SKM-1 (cell line): ENCODE measurements at regions not wholly inside any gene's neighbourhood (a gene's known extent, or its start where the extent isn't known, plus 50 kb on each side); places are given as distances from the start of the nearest gene placed in this dataset.

Experiments used
- DNase-seq: peaks from one replicate; lab custom pipeline; 2025; ENCODE audit not compliant: unreplicated experiment; lab: John Stamatoyannopoulos, UW

DNA sequence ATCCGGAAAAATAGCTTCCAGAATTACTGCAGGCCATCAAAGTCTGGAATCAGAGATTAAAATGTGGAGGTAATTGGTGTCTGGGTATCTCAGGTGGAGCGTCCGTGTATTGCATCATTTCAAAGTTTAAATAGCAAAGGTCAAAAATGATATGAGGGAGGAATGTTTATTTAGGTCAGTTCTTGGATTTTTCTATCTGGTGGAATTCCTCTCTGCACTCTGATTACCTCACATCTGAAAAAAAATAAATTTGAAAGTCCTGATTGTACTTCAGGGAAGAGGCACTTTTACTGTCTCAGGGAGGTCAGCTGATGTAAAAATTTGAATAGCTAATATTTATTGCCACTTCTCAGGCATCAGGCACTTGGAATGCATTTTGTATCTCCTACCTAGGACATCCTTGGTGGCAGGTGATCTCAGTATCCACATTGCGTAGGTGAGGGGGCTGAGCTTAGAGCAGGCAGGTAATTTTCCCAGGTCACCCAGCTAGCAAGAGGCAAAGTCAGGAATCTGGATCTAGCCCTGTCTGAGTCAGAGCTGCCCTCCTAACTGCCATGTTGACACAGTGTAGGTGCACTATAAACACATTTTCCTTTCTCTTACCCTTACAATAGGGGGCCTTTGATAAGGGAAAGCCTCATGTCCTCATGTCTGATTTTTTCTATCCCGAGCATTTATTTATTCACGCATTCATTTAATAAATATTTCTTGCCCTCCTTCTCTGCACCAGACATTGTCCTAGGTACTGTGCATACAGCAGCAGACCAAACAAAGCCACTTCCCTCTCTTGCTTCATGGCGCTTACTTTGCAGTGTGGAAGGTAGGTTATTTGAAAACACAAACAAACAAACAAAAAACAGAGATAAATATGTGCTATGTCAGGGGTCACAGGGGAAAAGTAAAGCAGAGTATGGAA lies 454.3 kb downstream of the HAPSTR1 start:
- DNase-seq, result no peak

GRCh38 chr16:9546438-9546786 lies 455.0 kb downstream of the HAPSTR1 start:
- DNase-seq, result no peak

DNA sequence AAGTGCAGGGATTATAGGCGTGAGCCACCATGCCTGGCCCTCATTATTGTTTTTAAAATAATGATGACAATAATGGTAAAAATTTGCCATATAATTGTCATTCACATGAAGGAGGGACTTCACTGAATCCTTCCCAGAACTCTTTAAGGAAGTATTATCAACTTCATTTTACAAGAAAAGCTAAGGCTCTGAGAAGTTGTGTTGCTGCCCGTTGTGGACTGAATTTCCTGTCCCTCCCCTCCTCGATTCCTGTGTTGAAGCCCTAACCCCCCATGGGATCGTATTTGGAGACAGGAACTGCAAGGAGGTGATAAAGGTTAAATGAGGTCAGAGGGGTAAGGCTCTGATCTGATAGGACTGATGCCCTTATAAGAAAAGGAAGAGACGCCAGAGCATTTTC lies 458.0 kb downstream of the HAPSTR1 start:
- DNase-seq, result no peak

DNA sequence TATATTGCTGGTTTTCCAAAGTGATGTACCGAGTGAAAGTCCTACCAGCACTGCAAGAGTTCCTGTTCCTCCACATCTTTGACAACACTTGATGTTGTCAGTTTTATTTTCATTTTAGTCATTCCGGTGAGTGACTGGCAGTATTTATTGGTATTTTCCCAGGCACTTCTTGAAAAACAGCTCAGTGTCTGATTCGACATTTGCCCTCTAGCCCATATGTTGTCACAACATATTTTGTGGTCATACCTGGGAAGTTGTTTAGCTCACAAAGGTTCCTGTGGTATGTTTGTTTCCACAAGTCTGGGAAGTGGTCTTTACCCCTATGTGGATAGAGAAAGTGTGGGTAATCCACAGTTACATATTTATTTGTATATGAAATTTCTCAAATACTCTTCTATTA lies 463.6 kb downstream of the HAPSTR1 start:
- no peak for DNase-seq

DNA sequence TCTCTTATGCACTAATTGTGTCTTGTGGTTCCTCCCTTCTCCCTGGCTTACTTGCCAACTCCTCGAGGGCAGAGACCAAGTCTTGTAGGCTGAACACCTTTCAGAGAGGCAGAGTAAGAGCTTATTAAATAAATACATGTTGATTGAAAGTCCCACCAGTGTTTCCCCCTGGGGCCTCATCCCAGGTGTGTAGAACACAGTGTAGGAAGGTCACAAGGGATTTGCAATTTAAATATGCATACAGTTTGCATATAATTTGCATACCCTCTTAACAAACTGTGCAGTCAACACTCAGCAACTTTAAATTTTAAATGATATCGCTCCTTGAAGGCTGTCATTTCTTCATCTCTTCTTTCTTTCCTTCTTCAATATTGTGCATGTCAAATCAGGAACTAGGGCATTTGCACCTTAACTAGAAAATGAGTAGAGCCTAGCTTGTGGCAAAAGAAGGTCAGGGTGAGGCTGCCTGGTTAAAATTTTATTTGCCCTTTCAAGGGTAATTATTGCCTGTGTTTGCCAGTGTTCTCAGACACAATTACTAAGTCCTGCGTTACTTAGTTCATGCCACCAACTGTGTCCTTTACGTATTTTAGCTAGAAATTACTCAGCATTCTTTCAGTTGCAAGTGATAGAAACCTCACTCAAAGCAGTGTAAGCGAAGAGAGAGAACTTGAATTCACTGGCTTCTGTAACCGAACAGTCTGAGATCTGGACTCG lies 465.7 kb downstream of the HAPSTR1 start:
- DNase-seq, result no peak

GRCh38 chr16:9557713-9558112 lies 466.3 kb downstream of the HAPSTR1 start:
- no peak for DNase-seq

DNA sequence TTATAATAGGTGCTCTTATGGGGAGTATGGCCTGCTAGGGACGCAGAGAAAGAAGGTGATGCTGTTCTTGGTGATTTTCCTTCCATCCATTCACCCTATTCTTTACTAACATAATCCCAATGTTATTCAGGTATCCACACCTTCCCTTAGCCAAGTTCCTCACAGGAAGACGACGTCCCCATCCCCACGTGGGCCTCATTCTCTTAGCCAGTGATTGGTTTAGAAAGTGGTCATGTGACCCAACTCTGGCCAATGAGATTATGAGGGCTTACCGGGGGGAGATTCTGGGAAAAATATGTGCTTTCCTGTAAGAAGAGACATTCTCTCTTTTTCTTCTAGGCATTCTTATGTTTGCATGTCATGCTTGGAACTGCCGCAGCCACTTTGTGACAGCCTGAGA lies 474.7 kb downstream of the HAPSTR1 start:
- DNase-seq, result no peak

DNA sequence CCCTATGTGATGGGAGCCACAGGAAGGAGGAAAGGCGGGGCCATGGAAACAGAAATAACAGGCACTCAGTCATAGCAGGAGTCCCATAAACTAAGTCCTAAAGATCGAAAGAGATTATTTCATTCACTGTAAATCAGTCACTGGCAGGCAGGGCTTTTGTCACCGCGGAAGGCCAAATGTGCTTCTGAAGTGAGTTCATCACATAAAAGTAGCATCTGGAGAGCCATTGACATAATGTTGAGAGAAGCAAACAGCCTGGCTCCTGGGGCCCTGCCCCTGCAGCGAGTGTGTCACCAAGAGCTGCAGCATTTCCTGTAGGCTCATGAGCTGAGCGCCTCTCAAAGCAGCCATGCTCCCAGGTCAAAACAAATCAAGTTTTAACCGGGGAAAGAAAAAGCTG lies 476.2 kb downstream of the HAPSTR1 start:
- DNase-seq, result no peak

DNA sequence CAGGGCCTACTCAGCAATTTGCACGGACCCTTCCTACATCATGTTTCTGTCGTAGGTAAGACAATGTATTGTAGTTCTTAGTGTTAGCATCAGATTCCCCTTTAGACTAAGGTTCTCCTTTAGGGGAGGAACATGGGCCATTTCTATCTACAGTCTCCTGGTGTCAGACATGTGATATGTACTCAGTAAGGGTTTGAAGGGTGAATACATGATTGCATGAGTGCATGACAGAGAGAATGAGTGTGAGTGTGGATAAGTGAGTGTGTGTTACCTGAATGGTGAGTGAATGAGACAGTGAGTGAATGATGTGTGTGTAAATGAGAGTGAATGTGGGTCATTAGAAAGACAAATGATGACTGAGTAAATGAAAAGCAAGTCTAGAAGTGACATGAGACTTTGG lies 476.8 kb downstream of the HAPSTR1 start:
- no peak for DNase-seq

GRCh38 chr16:9570521-9570920 lies 479.1 kb downstream of the HAPSTR1 start:
- no peak for DNase-seq

GRCh38 chr16:9578459-9578858 lies 487.0 kb downstream of the HAPSTR1 start:
- DNase-seq, result no peak

DNA sequence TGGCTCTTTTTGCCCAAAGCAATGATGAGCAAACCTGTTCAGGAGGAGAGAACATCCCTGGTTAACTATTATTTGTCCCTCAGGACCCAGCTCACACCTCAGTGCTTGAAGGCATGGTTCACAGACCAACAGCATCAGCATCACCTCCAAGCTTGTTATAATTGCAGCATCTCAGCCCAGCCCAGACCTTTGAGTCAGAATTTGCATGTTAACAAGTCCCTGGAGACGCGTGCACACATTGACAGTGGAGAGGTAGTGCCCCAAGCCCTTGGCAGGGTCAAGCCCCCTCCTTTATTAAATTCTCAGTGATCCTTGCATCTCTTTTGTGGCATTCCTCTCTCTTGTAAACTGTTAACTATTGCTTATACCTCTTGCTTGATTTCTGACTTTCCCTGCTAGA lies 488.6 kb downstream of the HAPSTR1 start:
- DNase-seq, result no peak

DNA sequence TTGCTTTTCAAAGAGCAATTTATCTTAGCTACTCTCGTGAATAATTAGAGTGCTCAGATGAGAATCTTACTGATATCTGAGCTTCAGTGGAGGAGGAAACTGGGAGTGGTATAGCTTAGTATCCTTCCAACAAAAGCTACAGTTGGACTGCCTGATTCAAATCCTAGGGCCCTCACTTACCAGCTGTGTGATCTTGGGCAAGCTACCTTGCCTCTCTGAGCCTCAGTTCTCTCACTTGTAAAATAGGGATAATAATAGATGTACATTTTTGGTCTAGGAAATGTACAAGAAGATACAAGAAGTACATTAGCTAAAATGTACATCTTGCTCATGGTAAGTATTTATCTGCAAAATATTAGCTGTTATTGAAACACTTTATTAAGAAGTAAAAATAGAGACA lies 502.0 kb downstream of the HAPSTR1 start:
- DNase-seq, result no peak

- no peak for DNase-seq
Measured at GRCh38 chr16:9594047-9594446, 502.6 kb downstream of the HAPSTR1 start.

GRCh38 chr16:9594946-9595345 lies 503.5 kb downstream of the HAPSTR1 start:
- no peak for DNase-seq

DNA sequence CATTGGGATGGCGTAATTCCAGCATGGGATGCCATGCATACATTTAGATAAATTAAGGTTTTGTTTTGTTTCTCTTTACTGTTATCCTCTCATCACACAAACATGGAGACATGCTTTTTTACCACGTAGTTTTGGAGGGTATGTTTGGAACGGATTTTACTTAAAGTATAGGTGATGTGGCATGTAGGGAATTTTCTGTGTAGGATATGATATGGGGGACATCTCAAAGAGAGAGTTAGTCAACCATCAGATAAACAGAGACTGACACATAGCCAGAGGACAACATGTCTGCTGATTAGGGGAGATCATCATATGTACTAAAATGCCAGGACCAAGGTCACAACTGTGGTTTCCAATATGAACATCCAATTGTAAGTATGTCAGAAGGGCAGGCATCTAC lies 503.9 kb downstream of the HAPSTR1 start:
- DNase-seq, result no peak

- DNase-seq, result no peak
Measured at GRCh38 chr16:9596788-9597187, 505.3 kb downstream of the HAPSTR1 start.

DNA sequence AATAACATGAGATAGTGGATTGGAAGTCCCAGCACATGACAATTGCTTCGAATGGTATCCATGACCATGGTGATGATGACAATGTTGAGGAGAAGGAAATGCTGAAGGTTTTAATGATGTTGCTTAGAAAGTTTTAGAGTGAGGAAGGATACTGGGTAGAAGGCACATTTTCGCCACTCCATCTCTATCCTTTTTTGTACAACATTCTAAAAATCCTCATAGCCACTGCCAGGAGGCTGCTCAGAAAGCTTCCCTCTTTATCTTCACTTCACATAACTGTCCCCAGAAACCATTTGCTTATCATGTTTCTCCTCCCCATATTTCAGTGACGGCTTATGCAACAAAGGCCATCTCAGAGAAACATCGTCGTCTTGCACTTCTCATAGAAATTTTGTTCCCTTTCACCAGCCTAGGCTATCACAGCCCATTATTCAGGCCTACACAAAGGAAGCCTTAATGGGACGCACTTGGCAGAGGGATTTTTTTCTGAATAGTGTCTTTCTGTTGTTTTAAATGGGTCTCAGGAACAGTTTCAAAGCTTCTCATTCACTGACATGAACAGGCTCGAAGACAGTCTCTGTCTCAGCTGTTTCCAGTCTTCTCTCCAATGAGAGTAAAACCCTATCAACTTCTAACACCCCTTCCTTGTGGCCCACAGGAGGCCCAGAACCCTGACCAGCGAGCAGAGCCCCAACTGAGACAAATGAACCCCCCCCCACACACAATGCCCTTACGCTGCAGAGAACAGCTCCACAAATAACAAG lies 506.7 kb downstream of the HAPSTR1 start:
- no peak for DNase-seq

DNA sequence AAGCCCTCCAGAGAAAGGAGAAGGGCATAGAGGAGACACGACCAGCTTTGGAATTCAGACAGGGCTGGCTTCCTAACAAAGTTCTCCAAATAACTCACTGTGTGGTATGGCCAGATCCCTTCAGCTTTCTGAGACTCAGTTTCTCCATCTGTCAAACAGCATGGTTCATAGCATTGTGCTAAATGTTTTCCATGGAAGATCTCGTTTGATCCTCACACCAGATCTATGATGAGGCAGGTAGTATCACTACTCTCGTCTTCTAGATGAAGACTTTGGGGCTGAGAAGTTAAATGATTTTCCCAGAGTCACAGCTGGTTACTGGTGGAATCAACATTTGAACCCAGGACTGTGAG lies 507.3 kb downstream of the HAPSTR1 start:
- DNase-seq, result no peak

- no peak for DNase-seq
Measured at GRCh38 chr16:9599415-9600120, 508.1 kb downstream of the HAPSTR1 start.

DNA sequence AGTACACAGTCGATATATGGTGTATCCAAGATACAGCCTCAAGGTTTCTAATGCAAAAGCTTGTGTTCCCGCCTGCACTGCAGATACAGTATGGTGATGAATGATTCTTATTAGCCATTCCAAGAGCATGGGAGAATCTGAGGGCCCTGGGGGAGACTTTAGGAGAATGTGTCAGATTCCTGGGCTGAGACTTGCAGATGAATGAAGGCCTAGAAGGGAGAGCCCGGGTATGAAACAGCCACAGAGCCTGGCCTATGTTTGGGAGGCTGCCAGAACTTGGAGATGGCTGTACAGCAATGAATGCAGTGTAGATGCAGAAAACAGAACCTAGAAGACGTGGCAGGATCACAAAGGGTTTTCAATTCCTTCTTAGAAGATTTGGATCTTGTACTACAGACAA lies 510.7 kb downstream of the HAPSTR1 start:
- DNase-seq, result no peak
